C4-2B (cell line): ENCODE measurements at regions not wholly inside any gene's neighbourhood (a gene's known extent, or its start where the extent isn't known, plus 50 kb on each side); places are given as distances from the start of the nearest gene placed in this dataset.

Experiments used
- ZFX ChIP-seq: fragments of 450-650 bp; IDR thresholded peaks from 2 replicates; pipeline ENCODE4 v1.6.1; 2017
- TF ChIP-seq, protein P1 (sequence below): fragments of 450-650 bp; conservative IDR thresholded peaks from 2 replicates; pipeline ENCODE4 v1.5.1; 2017; ENCODE audit warnings: mild to moderate bottlenecking

- TF ChIP-seq, protein P1, sequence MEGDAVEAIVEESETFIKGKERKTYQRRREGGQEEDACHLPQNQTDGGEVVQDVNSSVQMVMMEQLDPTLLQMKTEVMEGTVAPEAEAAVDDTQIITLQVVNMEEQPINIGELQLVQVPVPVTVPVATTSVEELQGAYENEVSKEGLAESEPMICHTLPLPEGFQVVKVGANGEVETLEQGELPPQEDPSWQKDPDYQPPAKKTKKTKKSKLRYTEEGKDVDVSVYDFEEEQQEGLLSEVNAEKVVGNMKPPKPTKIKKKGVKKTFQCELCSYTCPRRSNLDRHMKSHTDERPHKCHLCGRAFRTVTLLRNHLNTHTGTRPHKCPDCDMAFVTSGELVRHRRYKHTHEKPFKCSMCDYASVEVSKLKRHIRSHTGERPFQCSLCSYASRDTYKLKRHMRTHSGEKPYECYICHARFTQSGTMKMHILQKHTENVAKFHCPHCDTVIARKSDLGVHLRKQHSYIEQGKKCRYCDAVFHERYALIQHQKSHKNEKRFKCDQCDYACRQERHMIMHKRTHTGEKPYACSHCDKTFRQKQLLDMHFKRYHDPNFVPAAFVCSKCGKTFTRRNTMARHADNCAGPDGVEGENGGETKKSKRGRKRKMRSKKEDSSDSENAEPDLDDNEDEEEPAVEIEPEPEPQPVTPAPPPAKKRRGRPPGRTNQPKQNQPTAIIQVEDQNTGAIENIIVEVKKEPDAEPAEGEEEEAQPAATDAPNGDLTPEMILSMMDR: no peak
- TF ChIP-seq ZFX: no peak
These were observed 407.9 kb upstream of the ATXN7L3B start for GRCh38 chr12:74129702-74130101.
